Gastroesophageal sphincter (tissue), 3 donors: ENCODE measurements at regions not wholly inside any gene's neighbourhood (a gene's known extent, or its start where the extent isn't known, plus 50 kb on each side); places are given as distances from the start of the nearest gene placed in this dataset.

Source experiments
- EP300 ChIP-seq: sonication (generic); formaldehyde crosslinking; IDR thresholded peaks from one replicate; pipeline ENCODE4 v1.6.1; 2017; ENCODE audit warnings: antibody characterized with exemption, mild to moderate bottlenecking
- POLR2AphosphoS5 ChIP-seq: sonication (generic); formaldehyde crosslinking; IDR thresholded peaks from one replicate; pipeline ENCODE4 v1.6.1; 2017; ENCODE audit warnings: antibody characterized with exemption
- TF ChIP-seq, protein P1 (sequence below), 4 experiments: fragments of 200-600 bp in 2 of 4; fragments of 450-650 bp in 2 of 4; sonication (generic) in 1 of 4; IDR thresholded peaks; one replicate each; pipeline ENCODE4 v1.5.1; 2017 to 2019; ENCODE audit warnings: antibody characterized with exemption in 4 of 4, mild to moderate bottlenecking in 2 of 4, moderate library complexity in 2 of 4

- TF ChIP-seq, protein P1, sequence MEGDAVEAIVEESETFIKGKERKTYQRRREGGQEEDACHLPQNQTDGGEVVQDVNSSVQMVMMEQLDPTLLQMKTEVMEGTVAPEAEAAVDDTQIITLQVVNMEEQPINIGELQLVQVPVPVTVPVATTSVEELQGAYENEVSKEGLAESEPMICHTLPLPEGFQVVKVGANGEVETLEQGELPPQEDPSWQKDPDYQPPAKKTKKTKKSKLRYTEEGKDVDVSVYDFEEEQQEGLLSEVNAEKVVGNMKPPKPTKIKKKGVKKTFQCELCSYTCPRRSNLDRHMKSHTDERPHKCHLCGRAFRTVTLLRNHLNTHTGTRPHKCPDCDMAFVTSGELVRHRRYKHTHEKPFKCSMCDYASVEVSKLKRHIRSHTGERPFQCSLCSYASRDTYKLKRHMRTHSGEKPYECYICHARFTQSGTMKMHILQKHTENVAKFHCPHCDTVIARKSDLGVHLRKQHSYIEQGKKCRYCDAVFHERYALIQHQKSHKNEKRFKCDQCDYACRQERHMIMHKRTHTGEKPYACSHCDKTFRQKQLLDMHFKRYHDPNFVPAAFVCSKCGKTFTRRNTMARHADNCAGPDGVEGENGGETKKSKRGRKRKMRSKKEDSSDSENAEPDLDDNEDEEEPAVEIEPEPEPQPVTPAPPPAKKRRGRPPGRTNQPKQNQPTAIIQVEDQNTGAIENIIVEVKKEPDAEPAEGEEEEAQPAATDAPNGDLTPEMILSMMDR (IDR thresholded peaks at IDR 0.05) = no peak
- TF ChIP-seq EP300 (no peak), POLR2AphosphoS5 (no peak)
These were observed 252.5 kb upstream of the GAS1 start for GRCh38 chr9:87199782-87200181.
